HG03139 (cell line): ENCODE measurements at regions not wholly inside any gene's neighbourhood (a gene's known extent, or its start where the extent isn't known, plus 50 kb on each side); places are given as distances from the start of the nearest gene placed in this dataset.

Experiments
- ATAC-seq: cut with Tn5 transposase; IDR thresholded peaks from one replicate; pipeline ENCODE4 v1.9.1; 2021; ENCODE audit not compliant: unreplicated experiment

- ATAC-seq = no peak
Measured at GRCh38 chr4:67125636-67126514, 419.4 kb downstream of the CENPC start.

- no peak for ATAC-seq
Measured at GRCh38 chr4:67124716-67125115, 420.6 kb downstream of the CENPC start.

- ATAC-seq = no peak
Measured at GRCh38 chr4:67122029-67122428, 423.3 kb downstream of the CENPC start.

- ATAC-seq = no peak
Measured at GRCh38 chr4:67120369-67120768, 424.9 kb downstream of the CENPC start.

- ATAC-seq = no peak
Measured at GRCh38 chr4:67109276-67109675, 436.0 kb downstream of the CENPC start.

GRCh38 chr4:67106861-67107460, 438.3 kb downstream of the CENPC start:
- ATAC-seq = no peak

- no peak for ATAC-seq
Measured at GRCh38 chr4:67104145-67104544, 441.2 kb downstream of the CENPC start.

- ATAC-seq = no peak
Measured at GRCh38 chr4:67103001-67103747, 442.1 kb downstream of the CENPC start.

- ATAC-seq = no peak
Measured at GRCh38 chr4:67101612-67102011, 443.7 kb downstream of the CENPC start.

- no peak for ATAC-seq
Measured at GRCh38 chr4:67092351-67092750, 453.0 kb downstream of the CENPC start.

- ATAC-seq = no peak
Measured at GRCh38 chr4:67091673-67092072, 453.6 kb downstream of the CENPC start.

- peak; percentile 76 for ATAC-seq
Measured at GRCh38 chr4:67087897-67088296, 457.4 kb downstream of the CENPC start.

- ATAC-seq = no peak
Measured at GRCh38 chr4:67084783-67085182, 460.5 kb downstream of the CENPC start.

GRCh38 chr4:67083496-67083895, 461.8 kb downstream of the CENPC start:
- ATAC-seq = no peak

GRCh38 chr4:67082746-67083145, 462.6 kb downstream of the CENPC start:
- ATAC-seq = no peak

- no peak for ATAC-seq
Measured at GRCh38 chr4:67080046-67080557, 465.2 kb downstream of the CENPC start.

- no peak for ATAC-seq
Measured at GRCh38 chr4:67071641-67072040, 473.7 kb downstream of the CENPC start.

GRCh38 chr4:67055319-67055718, 490.0 kb downstream of the CENPC start:
- ATAC-seq = no peak

GRCh38 chr4:67054896-67055295, 490.4 kb downstream of the CENPC start:
- no peak for ATAC-seq

- ATAC-seq = no peak
Measured at GRCh38 chr4:67052814-67053675, 492.3 kb downstream of the CENPC start.
